GM12878 (cell line): ENCODE measurements at regions not wholly inside any gene's neighbourhood (a gene's known extent, or its start where the extent isn't known, plus 50 kb on each side); places are given as distances from the start of the nearest gene placed in this dataset.

Experiments
- ATAC-seq: fragments of 200-7000 bp; cut with Tn5 transposase; 3 replicates; pipeline ENCODE4 v1.9.1; 2020; ENCODE audit warnings: mild to moderate bottlenecking, moderate library complexity
- BruUV-seq: library from RNA; stranded (reverse); fragments of 400-500 nt; replicated peaks from 2 replicates; lab custom pipeline; 2021; lab: Mats Ljungman, UMichigan
- CTCF ChIA-PET: fragments of 300-600 bp; sonication (Branson Sonifier 250); formaldehyde crosslinking; extraction: SDS; loops from one replicate; lab custom pipeline; 2021; ENCODE audit warnings: inconsistent platforms; lab: Yijun Ruan, JAX
- POLR2A ChIA-PET: fragments of 350-600 bp; formaldehyde crosslinking; extraction: SDS; loops from one replicate; lab custom pipeline; 2021; ENCODE audit warnings: inconsistent platforms; lab: Charles Lee
- RAD21 ChIA-PET: fragments of 300-600 bp; sonication (Branson Sonifier 250); formaldehyde crosslinking; loops from one replicate; lab custom pipeline; 2023; ENCODE audit warnings: antibody characterized with exemption; ENCODE audit not compliant: unreplicated experiment; lab: Charles Lee
- SMC1A ChIA-PET: fragments of 300-600 bp; sonication (Branson Sonifier 250); formaldehyde crosslinking; loops from one replicate; lab custom pipeline; 2023; ENCODE audit not compliant: unreplicated experiment, uncharacterized antibody; lab: Charles Lee
- DNase-seq: peaks from one replicate; pipeline ENCODE4 v3.0.0-alpha.2; 2011; ENCODE audit warnings: low read depth, low spot score
- FAIRE-seq: peaks from 3 replicates; lab custom pipeline; 2011; peaks lifted over from hg19 to GRCh38; lab: Jason Lieb, UNC
- H2AFZ ChIP-seq: 2 replicates; pipeline ENCODE4 v1.6.0; 2011; ENCODE audit warnings: low read depth, low read length, control low read depth; ENCODE audit not compliant: control insufficient read depth
- H3K27ac ChIP-seq: 2 replicates; pipeline ENCODE4 v1.5.1; 2011; ENCODE audit warnings: control low read depth; ENCODE audit not compliant: control insufficient read depth, insufficient read depth
- H3K27me3 ChIP-seq, 2 experiments: replicated peaks in 1 of 2; 2 replicates each; pipeline versions ENCODE4 v1.6.0 to v1.6.1; 2011; ENCODE audit warnings: low read length in 1 of 2; ENCODE audit not compliant: control insufficient read depth in 2 of 2, insufficient read depth in 2 of 2
- H3K36me3 ChIP-seq, 2 experiments: 2 replicates each; pipeline ENCODE4 v1.5.1; 2011; ENCODE audit warnings: low read length in 1 of 2; ENCODE audit not compliant: control insufficient read depth in 2 of 2, insufficient read depth in 2 of 2
- H3K4me1 ChIP-seq: 2 replicates; pipeline ENCODE4 v1.6.1; 2011; ENCODE audit warnings: mild to moderate bottlenecking, low read length, moderate library complexity, mixed read lengths; ENCODE audit not compliant: control insufficient read depth, insufficient read depth
- H3K4me2 ChIP-seq: 2 replicates; pipeline ENCODE4 v1.6.0; 2011; ENCODE audit warnings: control low read depth; ENCODE audit not compliant: control insufficient read depth, insufficient read depth
- H3K4me3 ChIP-seq: fragments of 200-600 bp; sonication (generic); 2 replicates; pipeline ENCODE4 v1.5.1; 2016
- H3K79me2 ChIP-seq: 2 replicates; pipeline ENCODE4 v1.6.0; 2011; ENCODE audit warnings: low read length; ENCODE audit not compliant: control insufficient read depth, insufficient read depth
- H3K9ac ChIP-seq: 2 replicates; pipeline ENCODE4 v1.8.0; 2011; ENCODE audit warnings: low read length, control low read depth, mixed read lengths; ENCODE audit not compliant: control insufficient read depth, insufficient read depth
- H3K9me3 ChIP-seq: replicated peaks from 3 replicates; pipeline ENCODE4 v1.5.1; 2011; ENCODE audit warnings: mild to moderate bottlenecking, low read length; ENCODE audit not compliant: control insufficient read depth, insufficient read depth
- H4K20me1 ChIP-seq: 2 replicates; pipeline ENCODE4 v1.6.0; 2011; ENCODE audit not compliant: control insufficient read depth, insufficient read depth
- CEBPB ChIP-seq, 2 experiments: fragments of 150-350 bp in 1 of 2; IDR thresholded peaks; 2 replicates each; pipeline ENCODE4 v1.6.1; 2012 to 2014; ENCODE audit warnings: low read depth in 2 of 2, low read length in 2 of 2, borderline replicate concordance in 1 of 2, inconsistent platforms in 1 of 2
- FOS ChIP-seq: IDR thresholded peaks from 3 replicates; pipeline ENCODE4 v1.6.1; 2011; ENCODE audit warnings: borderline replicate concordance; ENCODE audit not compliant: insufficient read length; ENCODE audit errors: extremely low read depth
- GABPA ChIP-seq: IDR thresholded peaks from 2 replicates; pipeline ENCODE4 v1.6.1; 2014; ENCODE audit warnings: antibody characterized with exemption, low read depth, mild to moderate bottlenecking, inconsistent platforms
- KDM1A ChIP-seq: fragments of 200-600 bp; sonication (generic); IDR thresholded peaks from 2 replicates; pipeline ENCODE4 v1.6.1; 2016; ENCODE audit warnings: borderline replicate concordance
- MAX ChIP-seq: IDR thresholded peaks from 2 replicates; pipeline ENCODE4 v1.6.1; 2012; ENCODE audit warnings: low read depth, low read length, improper control_type of control experiment
- MYB ChIP-seq: fragments of 150-350 bp; IDR thresholded peaks from 2 replicates; pipeline ENCODE4 v1.6.1; 2014; ENCODE audit warnings: mild to moderate bottlenecking, low read depth, low read length, borderline replicate concordance
- NFYA ChIP-seq: IDR thresholded peaks from 2 replicates; pipeline ENCODE4 v1.6.1; 2011; ENCODE audit warnings: low read depth, mild to moderate bottlenecking, low read length, improper control_type of control experiment, borderline replicate concordance
- NR2F1 ChIP-seq: fragments of 450-650 bp; conservative IDR thresholded peaks from 2 replicates; pipeline ENCODE4 v1.6.1; 2017; ENCODE audit warnings: mild to moderate bottlenecking
- SRF ChIP-seq, 2 experiments: IDR thresholded peaks; 2 replicates each; pipeline ENCODE4 v1.6.1; 2011; ENCODE audit warnings: low read depth in 2 of 2, low read length in 2 of 2, mild to moderate bottlenecking in 1 of 2, moderate library complexity in 1 of 2
- TBL1XR1 ChIP-seq: IDR thresholded peaks from 2 replicates; pipeline ENCODE4 v1.6.1; 2012; ENCODE audit warnings: low read depth, low read length, improper control_type of control experiment
- YY1 ChIP-seq: IDR thresholded peaks from 2 replicates; pipeline ENCODE4 v1.6.1; 2011; ENCODE audit warnings: low read depth, mild to moderate bottlenecking, low read length
- ZBED1 ChIP-seq: IDR thresholded peaks from 2 replicates; pipeline ENCODE4 v1.6.1; 2016; ENCODE audit warnings: borderline replicate concordance
- ZNF217 ChIP-seq: fragments of 450-650 bp; IDR thresholded peaks from 2 replicates; pipeline ENCODE4 v1.6.1; 2017; ENCODE audit warnings: antibody characterized with exemption, mild to moderate bottlenecking
- ZNF274 ChIP-seq: IDR thresholded peaks from one replicate; pipeline ENCODE4 v1.8.0; 2011; ENCODE audit not compliant: insufficient read length, insufficient read depth
- ZNF687 ChIP-seq: fragments of 450-650 bp; IDR thresholded peaks from 2 replicates; pipeline ENCODE4 v1.6.1; 2017; ENCODE audit warnings: mild to moderate bottlenecking, moderate library complexity
- WGBS: methylation state at CpG from one replicate; pipeline ENCODE4 v1.1.6; 2016; ENCODE audit warnings: low lambda C conversion rate; ENCODE audit not compliant: insufficient replicate concordance, insufficient coverage; ENCODE audit errors: missing lambda C conversion rate; 5-methylcytosine and 5-hydroxymethylcytosine counted together
- in situ Hi-C: fragments of 300-500 bp; cut with MboI; formaldehyde crosslinking; loops from 9 replicates; pipeline ENCODE4 v1.14.3; 2018; ENCODE audit warnings: mixed read lengths
- intact Hi-C: fragments of 100-400 bp; cut with micrococcal nuclease; formaldehyde crosslinking; loops from one replicate; pipeline ENCODE4 v1.14.2; 2022; ENCODE audit not compliant: unreplicated experiment

GRCh38 chr13:105139048-105139379 is 1396.4 kb downstream of the EFNB2 start:
- RAD21 ChIA-PET, result interaction anchor here (1.3 kb wide), 1 partner anchor 16 kb away, joined by 4 read pairs; no protein-coding TSS in a partner anchor
- in situ Hi-C loops, result no loop called here
- Histone ChIP-seq H3K4me1 (peaks cover 10% of the 10 kb centered on the region; the same call in 1 of the 2 replicates), H4K20me1 (no peaks in the 10 kb centered on the region), H3K9me3 (no peaks in the 10 kb centered on the region), H3K4me3 (peak overlapping the region; percentile 60), H3K9ac (peak overlapping the region; percentile 68), H2AFZ (peak overlapping the region; percentile 91)
- POLR2A ChIA-PET, result interaction anchor here (0.5 kb wide), 1 partner anchor 202 kb away, joined by 3 read pairs; no protein-coding TSS in a partner anchor
- FAIRE-seq (no peak), DNase-seq (no peak), ATAC-seq (peak; percentile 21)
- CTCF ChIA-PET, result interaction anchor here (1.7 to 1.9 kb wide), 2 partner anchors 8 to 1397 kb away, joined by 4 to 5 read pairs; no protein-coding TSS in a partner anchor
- TF ChIP-seq GABPA (no peak; the same call in 1 of the 2 replicates), MAX (no peak), YY1 (no peak), ZNF274 (no peak), ZBED1 (no peak), TBL1XR1 (no peak), NR2F1 (no peak), ZNF217 (no peak), KDM1A (no peak), NFYA (no peak), FOS (no peak), CEBPB (IDR thresholded peaks at IDR 0.05; ENCODE audit: borderline replicate concordance in 1 of 2, low read depth in 2 of 2, low read length in 2 of 2) (no peak), ZNF687 (no peak), SRF (IDR thresholded peaks at IDR 0.05; ENCODE audit: low read depth in 2 of 2, low read length in 2 of 2) (no peak), MYB (no peak)
- TF ChIP-seq, all 136 proteins: peak for 0
- WGBS, result 45% methylated on average over 3 of the region's 3 CpGs
- Histone ChIP-seq H3K4me2 (peak overlapping the region; percentile 86), H3K36me3 (no peaks in the 10 kb centered on the region), H3K27ac (peak overlapping the region; percentile 92), H3K79me2 (no peaks in the 10 kb centered on the region), H3K27me3 (no peaks in the 10 kb centered on the region)
- intact Hi-C loops, result loop anchor here (5.0 kb wide), 1 partner anchor 162 kb away; no protein-coding TSS in a partner anchor
- no TSS peak for BruUV-seq
- SMC1A ChIA-PET, result interaction anchor here (1.0 to 1.4 kb wide), 3 partner anchors 8 to 13 kb away, joined by 3 to 4 read pairs (median 3); no protein-coding TSS in a partner anchor
